Stimulated activated CD4-positive, alpha-beta T cell treated with anti-CD3 and anti-CD28 coated beads, Interleukin-4, amount 100 ng/mL, for 24 hours (primary cell): ENCODE measurements at regions not wholly inside any gene's neighbourhood (a gene's known extent, or its start where the extent isn't known, plus 50 kb on each side); places are given as distances from the start of the nearest gene placed in this dataset.
"Not testable (repeated sequence)": the region's sequence is repeated elsewhere in the genome, so short reads cannot be mapped to it uniquely, and the experiment has no call there.

Source experiments
- DNase-seq: peaks from one replicate; pipeline ENCODE4 v3.0.0-alpha.2; 2020

GRCh38 chr17:72566671-72567484 is 446.1 kb downstream of the SOX9 start:
- no peak for DNase-seq

GRCh38 chr17:72567774-72568173 is 447.0 kb downstream of the SOX9 start:
- DNase-seq, result no peak

GRCh38 chr17:72569148-72569946 is 448.5 kb downstream of the SOX9 start:
- DNase-seq, result no peak

- no peak for DNase-seq
Measured at GRCh38 chr17:72571813-72572396, 451.1 kb downstream of the SOX9 start.

DNA sequence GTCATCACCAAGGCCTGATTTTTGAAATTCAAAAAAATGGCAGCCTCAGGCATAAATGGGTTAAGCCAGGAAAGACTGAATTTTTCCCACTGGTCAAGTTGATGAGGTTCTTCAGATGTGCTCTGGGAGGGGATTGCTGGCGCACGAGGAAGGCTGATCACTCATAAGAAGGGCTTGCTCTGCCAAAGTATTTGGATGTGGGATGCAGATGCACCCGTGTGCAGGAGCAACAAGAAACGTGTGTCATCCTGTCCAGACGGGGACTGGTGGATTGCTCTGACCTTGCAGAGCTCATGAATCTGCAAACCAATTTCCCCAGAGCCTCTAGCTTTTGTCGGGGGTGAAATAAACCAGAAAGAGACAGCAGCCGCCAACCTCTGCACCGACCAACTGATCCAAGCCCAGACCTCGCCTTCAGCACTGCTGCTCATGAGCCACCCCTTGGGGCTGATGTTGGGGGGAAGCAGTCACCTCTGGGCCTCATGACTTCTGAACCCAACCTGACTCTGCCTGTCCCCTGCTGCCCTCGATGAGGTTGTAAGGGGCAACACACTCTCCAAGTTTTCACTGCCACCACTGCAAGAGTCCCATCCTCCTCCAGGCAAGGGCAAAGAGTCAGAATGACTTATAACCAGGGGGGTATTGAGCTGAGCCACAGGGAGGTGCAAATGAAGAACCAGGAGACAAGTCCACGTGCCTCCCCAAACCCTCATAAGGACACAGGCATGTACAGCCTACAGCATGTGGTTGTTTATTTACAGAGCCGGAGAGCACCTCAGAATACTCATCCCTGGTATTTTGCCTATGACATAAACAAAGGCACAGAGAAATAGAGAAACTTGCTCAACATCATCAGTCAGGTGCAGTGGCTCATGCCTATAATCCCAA is 452.0 kb downstream of the SOX9 start:
- no peak for DNase-seq

GRCh38 chr17:72573492-72573801 is 452.6 kb downstream of the SOX9 start:
- DNase-seq, result not testable (repeated sequence)

DNA sequence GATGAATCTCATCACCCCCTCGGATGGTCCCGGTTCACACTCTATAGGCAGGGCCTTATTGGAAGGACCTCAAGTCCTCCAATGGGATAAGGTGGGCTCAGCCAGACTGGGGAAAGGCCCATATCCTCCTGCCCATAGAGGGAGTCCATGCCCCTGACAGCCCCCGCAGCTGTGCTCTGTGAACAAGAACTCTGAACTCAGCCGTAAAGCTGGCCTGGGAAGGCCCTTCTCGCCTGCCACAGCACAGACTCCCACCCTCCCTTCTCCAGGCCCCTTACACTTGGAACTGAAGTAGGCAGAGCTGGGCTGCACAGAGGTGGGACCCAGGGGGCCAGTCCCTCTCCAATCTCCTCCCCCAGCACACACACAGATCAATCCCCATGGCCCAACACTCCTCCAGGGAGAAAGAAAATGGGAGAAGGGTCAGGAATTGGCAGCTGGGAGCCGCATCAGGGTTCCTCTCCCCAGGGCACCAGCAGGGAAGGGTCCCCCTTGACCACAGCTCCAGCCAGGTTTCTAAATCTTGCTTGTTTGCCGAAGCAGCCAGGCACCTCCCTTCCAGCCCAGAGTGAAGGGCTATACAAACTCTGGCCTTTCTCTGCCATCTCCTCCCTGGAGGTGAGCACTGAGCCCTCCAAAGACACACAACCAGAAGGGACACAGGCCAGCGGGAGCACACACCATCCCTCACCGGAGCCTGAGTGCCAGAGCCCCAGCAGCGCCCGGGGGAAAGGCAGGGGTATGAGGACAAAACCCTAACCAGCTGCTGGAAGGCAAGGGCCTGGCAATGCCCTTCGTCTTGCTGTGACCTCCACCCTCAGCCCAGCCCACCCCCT is 454.1 kb downstream of the SOX9 start:
- DNase-seq, result no peak

GRCh38 chr17:72575542-72576233 is 454.9 kb downstream of the SOX9 start:
- DNase-seq, result no peak

- no peak for DNase-seq
Measured at GRCh38 chr17:72576289-72576759, 455.5 kb downstream of the SOX9 start.

DNA sequence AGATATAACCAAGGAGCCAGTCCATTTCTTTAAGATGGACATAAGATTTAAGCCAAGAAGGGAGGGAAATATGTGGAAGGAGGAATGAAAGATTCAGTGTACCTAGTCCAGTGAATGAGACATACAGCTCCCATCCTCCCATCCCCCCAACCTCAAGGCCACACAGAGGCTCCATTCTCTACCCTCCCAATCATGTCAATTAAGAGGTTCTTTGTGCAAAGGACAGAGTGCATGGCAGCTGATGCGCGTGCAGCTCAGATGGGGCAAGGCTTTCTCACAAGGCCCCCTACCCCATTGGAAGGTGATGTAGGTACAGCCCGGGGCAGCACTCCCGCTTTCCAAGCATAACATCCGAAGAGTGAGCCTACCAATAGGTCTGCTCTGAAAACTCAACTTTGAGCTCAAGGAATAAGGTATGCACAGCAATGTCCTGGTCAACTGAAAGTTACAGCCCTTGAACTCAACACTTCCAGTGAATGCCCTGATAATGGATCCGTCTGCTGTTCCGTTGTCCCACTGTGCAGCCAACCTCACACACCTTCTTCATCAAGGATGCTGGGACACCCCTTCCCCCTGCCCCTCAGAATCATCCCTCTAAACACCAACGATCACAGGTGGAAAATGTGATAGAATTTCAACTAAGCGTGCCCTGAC is 458.1 kb downstream of the SOX9 start:
- no peak for DNase-seq

- no peak for DNase-seq
Measured at GRCh38 chr17:72579990-72580320, 459.1 kb downstream of the SOX9 start.

- no peak for DNase-seq
Measured at GRCh38 chr17:72580321-72581127, 459.7 kb downstream of the SOX9 start.

DNA sequence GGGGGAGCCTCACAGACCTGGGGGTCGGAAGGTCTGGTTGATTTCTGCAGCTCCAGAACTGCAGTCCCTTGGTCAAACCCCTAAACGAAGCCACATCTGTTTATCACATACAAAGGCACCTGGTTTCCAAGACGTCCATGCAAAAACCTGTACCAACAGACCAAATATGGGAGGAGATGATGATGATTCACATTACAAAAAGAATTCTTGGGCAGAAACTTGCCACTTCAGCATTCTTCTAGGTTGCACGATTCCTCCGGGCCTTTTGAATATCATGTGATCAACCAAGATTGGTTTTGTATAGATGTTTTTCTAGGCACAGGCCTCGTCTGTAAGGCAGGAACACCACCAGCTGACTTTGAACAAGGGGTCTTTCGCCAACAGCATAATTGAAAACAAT is 466.3 kb downstream of the SOX9 start:
- DNase-seq, result no peak

- DNase-seq, result peak; percentile 9
Measured at GRCh38 chr17:72587773-72588511, 467.1 kb downstream of the SOX9 start.

GRCh38 chr17:72588561-72588960 is 467.7 kb downstream of the SOX9 start:
- no peak for DNase-seq

GRCh38 chr17:72588961-72589360 is 468.1 kb downstream of the SOX9 start:
- DNase-seq, result peak; percentile 32

DNA sequence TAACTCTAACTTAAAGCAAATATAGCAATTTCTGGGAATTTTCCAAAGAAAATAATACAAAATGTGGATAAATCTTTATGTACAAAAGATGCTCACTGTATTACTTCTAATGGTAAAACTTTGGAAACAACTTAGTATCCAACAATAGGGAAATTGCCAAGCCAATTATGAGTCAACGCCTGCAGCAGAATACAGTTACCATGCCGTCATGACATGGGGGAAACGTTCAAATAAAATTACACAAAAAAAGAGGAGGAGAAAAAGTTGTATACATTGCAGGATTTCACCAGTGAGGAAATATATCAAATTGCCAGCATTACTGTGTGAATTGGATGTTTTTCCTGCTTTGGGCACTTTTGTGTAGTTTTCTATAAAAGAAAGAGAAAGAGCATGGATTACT is 469.6 kb downstream of the SOX9 start:
- DNase-seq, result no peak

DNA sequence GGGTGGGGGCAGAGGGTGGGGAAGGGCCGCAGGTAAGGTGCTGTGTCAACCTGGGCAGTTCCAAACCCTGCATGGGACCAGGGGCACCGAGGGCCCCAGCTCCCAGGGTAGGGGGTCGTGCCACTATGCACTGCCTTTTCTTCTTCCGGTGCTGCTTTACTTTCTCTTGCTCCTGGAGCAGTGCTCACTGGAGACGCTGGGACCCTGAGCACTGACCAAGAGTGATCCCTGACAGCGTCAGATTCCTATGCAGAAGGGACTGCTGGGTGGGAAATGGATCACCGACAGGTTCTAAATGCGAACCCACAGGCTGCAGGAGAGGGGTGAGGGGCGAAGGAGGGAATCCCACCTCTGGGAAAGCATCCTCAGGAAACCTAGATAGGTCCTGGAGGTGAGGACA is 470.1 kb downstream of the SOX9 start:
- DNase-seq, result no peak
